Hepatocyte (in vitro differentiated cells): ENCODE measurements at regions not wholly inside any gene's neighbourhood (a gene's known extent, or its start where the extent isn't known, plus 50 kb on each side); places are given as distances from the start of the nearest gene placed in this dataset.
"Not testable (repeated sequence)": the region's sequence is repeated elsewhere in the genome, so short reads cannot be mapped to it uniquely, and the experiment has no call there.

Source experiments
- EZH2 ChIP-seq: fragments of 200-600 bp; sonication (generic); IDR thresholded peaks from 2 replicates; pipeline ENCODE4 v1.6.1; 2016; ENCODE audit warnings: antibody characterized with exemption, mild to moderate bottlenecking, borderline replicate concordance
- EZH2phosphoT487 ChIP-seq: fragments of 200-600 bp; sonication (generic); IDR thresholded peaks from one replicate; pipeline ENCODE4 v1.6.1; 2018; ENCODE audit warnings: antibody characterized with exemption, mild to moderate bottlenecking, low read depth, moderate library complexity; ENCODE audit not compliant: unreplicated experiment, severe bottlenecking
- TF ChIP-seq, protein P1 (sequence below): fragments of 200-600 bp; sonication (generic); IDR thresholded peaks from 2 replicates; pipeline ENCODE4 v1.5.1; 2016; ENCODE audit warnings: antibody characterized with exemption, mild to moderate bottlenecking; ENCODE audit not compliant: poor library complexity

DNA sequence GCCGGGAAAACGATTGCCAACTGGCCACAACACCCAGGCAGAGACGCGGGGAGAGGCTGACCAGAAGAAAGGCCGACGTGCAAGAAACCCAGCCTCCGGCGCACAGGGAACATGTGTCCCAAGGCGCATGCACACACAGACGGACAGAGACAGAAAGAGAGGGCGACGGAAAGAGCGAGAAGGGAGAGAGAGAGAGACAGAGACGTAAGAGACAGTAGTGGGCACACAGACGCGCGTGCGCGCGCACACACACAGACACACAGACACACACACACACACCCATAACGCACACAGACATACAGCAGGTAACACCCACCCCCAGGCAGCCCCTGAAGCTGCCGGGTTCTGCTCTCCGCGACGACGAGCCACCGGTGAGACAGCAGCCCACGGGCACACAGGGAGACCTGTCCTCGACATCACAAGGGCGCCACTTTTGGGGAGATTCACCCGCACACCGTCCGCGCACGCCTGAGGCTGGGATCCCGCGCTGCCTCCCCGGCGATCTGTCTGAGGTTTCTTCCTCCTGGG lies 1581.8 kb downstream of the FOXD4L5 start:
- TF ChIP-seq, protein P1, sequence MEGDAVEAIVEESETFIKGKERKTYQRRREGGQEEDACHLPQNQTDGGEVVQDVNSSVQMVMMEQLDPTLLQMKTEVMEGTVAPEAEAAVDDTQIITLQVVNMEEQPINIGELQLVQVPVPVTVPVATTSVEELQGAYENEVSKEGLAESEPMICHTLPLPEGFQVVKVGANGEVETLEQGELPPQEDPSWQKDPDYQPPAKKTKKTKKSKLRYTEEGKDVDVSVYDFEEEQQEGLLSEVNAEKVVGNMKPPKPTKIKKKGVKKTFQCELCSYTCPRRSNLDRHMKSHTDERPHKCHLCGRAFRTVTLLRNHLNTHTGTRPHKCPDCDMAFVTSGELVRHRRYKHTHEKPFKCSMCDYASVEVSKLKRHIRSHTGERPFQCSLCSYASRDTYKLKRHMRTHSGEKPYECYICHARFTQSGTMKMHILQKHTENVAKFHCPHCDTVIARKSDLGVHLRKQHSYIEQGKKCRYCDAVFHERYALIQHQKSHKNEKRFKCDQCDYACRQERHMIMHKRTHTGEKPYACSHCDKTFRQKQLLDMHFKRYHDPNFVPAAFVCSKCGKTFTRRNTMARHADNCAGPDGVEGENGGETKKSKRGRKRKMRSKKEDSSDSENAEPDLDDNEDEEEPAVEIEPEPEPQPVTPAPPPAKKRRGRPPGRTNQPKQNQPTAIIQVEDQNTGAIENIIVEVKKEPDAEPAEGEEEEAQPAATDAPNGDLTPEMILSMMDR, result not testable (repeated sequence)
- not testable (repeated sequence) for TF ChIP-seq EZH2phosphoT487, EZH2
